WTC11 (cell line): ENCODE measurements at regions not wholly inside any gene's neighbourhood (a gene's known extent, or its start where the extent isn't known, plus 50 kb on each side); places are given as distances from the start of the nearest gene placed in this dataset.

Experiments used
- ATAC-seq: fragments of 200-7000 bp; cut with Tn5 transposase; 2 replicates; pipeline ENCODE4 v1.10.0; 2021; ENCODE audit warnings: mild to moderate bottlenecking, moderate library complexity
- CTCF ChIA-PET: fragments of 300-600 bp; sonication (Branson Sonifier 250); formaldehyde crosslinking; loops from one replicate; lab custom pipeline; 2021; ENCODE audit warnings: antibody characterized with exemption; lab: Charles Lee
- POLR2A ChIA-PET: fragments of 350-600 bp; sonication (Branson Sonifier 250); formaldehyde crosslinking; loops from one replicate; lab custom pipeline; 2021; ENCODE audit warnings: antibody characterized with exemption; lab: Charles Lee
- DNase-seq: peaks from one replicate; pipeline ENCODE4 v3.0.0; 2021; ENCODE audit warnings: low spot score
- H3K27ac Mint-ChIP-seq: 2 replicates; pipeline ENCODE4 v1.8.0; 2021; ENCODE audit warnings: mixed read lengths
- H3K27me3 Mint-ChIP-seq: 2 replicates; pipeline ENCODE4 v1.8.0; 2021; ENCODE audit warnings: low read depth, mild to moderate bottlenecking, moderate library complexity, mixed read lengths
- H3K36me3 Mint-ChIP-seq: 2 replicates; pipeline ENCODE4 v1.8.0; 2021; ENCODE audit warnings: mixed read lengths
- H3K4me1 Mint-ChIP-seq: 2 replicates; pipeline ENCODE4 v1.8.0; 2022; ENCODE audit warnings: mixed read lengths
- H3K4me3 Mint-ChIP-seq: 2 replicates; pipeline ENCODE4 v1.8.0; 2021; ENCODE audit warnings: mild to moderate bottlenecking, moderate library complexity, mixed read lengths
- H3K9me3 Mint-ChIP-seq: 2 replicates; pipeline ENCODE4 v1.8.0; 2021; ENCODE audit warnings: mixed read lengths
- CDX4 ChIP-seq: fragments of 250-450 bp; sonication (Bioruptor Pico); IDR thresholded peaks from 2 replicates; pipeline ENCODE4 v1.9.0; 2021; ENCODE audit warnings: moderate library complexity, mild to moderate bottlenecking, inconsistent platforms, borderline replicate concordance
- ETV6 ChIP-seq: sonication (generic); formaldehyde crosslinking; IDR thresholded peaks from 2 replicates; pipeline ENCODE4 v1.8.1; 2022; ENCODE audit warnings: mild to moderate bottlenecking, missing genetic modification reagents
- FOXJ3 ChIP-seq: sonication (generic); formaldehyde crosslinking; IDR thresholded peaks from 2 replicates; pipeline ENCODE4 v1.9.0; 2021; ENCODE audit warnings: missing genetic modification reagents, mild to moderate bottlenecking, borderline replicate concordance
- FOXP4 ChIP-seq: sonication (generic); formaldehyde crosslinking; IDR thresholded peaks from 2 replicates; pipeline ENCODE4 v1.8.0; 2022; ENCODE audit warnings: mild to moderate bottlenecking, missing genetic modification reagents
- GTF2I ChIP-seq: fragments of 250-450 bp; sonication (Bioruptor Pico); conservative IDR thresholded peaks from 2 replicates; pipeline ENCODE4 v1.4.0; 2021; ENCODE audit warnings: mild to moderate bottlenecking
- HMGA2 ChIP-seq: fragments of 250-450 bp; sonication (Bioruptor Pico); IDR thresholded peaks from 2 replicates; pipeline ENCODE4 v1.4.0; 2021; ENCODE audit warnings: mild to moderate bottlenecking, moderate library complexity
- MXD4 ChIP-seq: fragments of 250-450 bp; sonication (Bioruptor Pico); IDR thresholded peaks from 2 replicates; pipeline ENCODE4 v1.8.0; 2021; ENCODE audit warnings: mild to moderate bottlenecking, moderate library complexity, borderline replicate concordance
- NFYB ChIP-seq: sonication (generic); formaldehyde crosslinking; conservative IDR thresholded peaks from 2 replicates; pipeline ENCODE4 v1.8.0; 2022; ENCODE audit warnings: low read depth, missing genetic modification reagents
- NR2C2 ChIP-seq: sonication (generic); formaldehyde crosslinking; IDR thresholded peaks from 2 replicates; pipeline ENCODE4 v1.8.0; 2022; ENCODE audit warnings: mild to moderate bottlenecking, missing genetic modification reagents
- NR3C1 ChIP-seq: sonication (generic); formaldehyde crosslinking; conservative IDR thresholded peaks from 2 replicates; pipeline ENCODE4 v1.8.1; 2023; ENCODE audit warnings: low read depth, mild to moderate bottlenecking, missing genetic modification reagents
- PRDM15 ChIP-seq: sonication (generic); formaldehyde crosslinking; IDR thresholded peaks from 2 replicates; pipeline ENCODE4 v1.8.0; 2022; ENCODE audit warnings: missing genetic modification reagents
- PRRX2 ChIP-seq: fragments of 250-450 bp; sonication (Bioruptor Pico); IDR thresholded peaks from 2 replicates; pipeline ENCODE4 v1.8.0; 2021; ENCODE audit warnings: mild to moderate bottlenecking
- RORB ChIP-seq: fragments of 250-450 bp; sonication (Bioruptor Pico); IDR thresholded peaks from 2 replicates; pipeline ENCODE4 v1.9.0; 2021; ENCODE audit warnings: mild to moderate bottlenecking
- SMAD3 ChIP-seq: sonication (generic); formaldehyde crosslinking; IDR thresholded peaks from 2 replicates; pipeline ENCODE4 v1.8.0; 2022; ENCODE audit warnings: missing genetic modification reagents, mild to moderate bottlenecking, borderline replicate concordance
- TCF7 ChIP-seq: sonication (generic); formaldehyde crosslinking; IDR thresholded peaks from 2 replicates; pipeline ENCODE4 v1.8.0; 2022; ENCODE audit warnings: mild to moderate bottlenecking, low read depth, missing genetic modification reagents, moderate library complexity
- ZNF138 ChIP-seq: sonication (generic); formaldehyde crosslinking; conservative IDR thresholded peaks from 2 replicates; pipeline ENCODE4 v1.8.1; 2022; ENCODE audit warnings: mild to moderate bottlenecking, moderate library complexity, missing genetic modification reagents
- ZNF219 ChIP-seq: sonication (generic); formaldehyde crosslinking; IDR thresholded peaks from 2 replicates; pipeline ENCODE4 v1.8.0; 2023; ENCODE audit warnings: missing genetic modification reagents, mild to moderate bottlenecking, borderline replicate concordance
- ZNF512 ChIP-seq: sonication (generic); formaldehyde crosslinking; IDR thresholded peaks from 2 replicates; pipeline ENCODE4 v1.8.1; 2022; ENCODE audit warnings: missing genetic modification reagents, borderline replicate concordance
- ZNF671 ChIP-seq: fragments of 250-450 bp; sonication (Bioruptor Pico); IDR thresholded peaks from 2 replicates; pipeline ENCODE4 v1.8.0; 2021; ENCODE audit warnings: mild to moderate bottlenecking

- peaks cover 8% of the 10 kb centered on the region for H3K36me3 Mint-ChIP-seq
- TF ChIP-seq NR2C2 (CRISPR knock-in tag) (no peak), HMGA2 (CRISPR knock-in tag) (no peak), RORB (no peak), FOXP4 (CRISPR knock-in tag) (no peak), ZNF671 (no peak), ZNF138 (CRISPR knock-in tag) (no peak), SMAD3 (CRISPR knock-in tag) (no peak), ZNF512 (CRISPR knock-in tag) (no peak), TCF7 (no peak), PRRX2 (CRISPR knock-in tag) (no peak)
- H3K4me1 Mint-ChIP-seq = no peaks in the 10 kb centered on the region
- peaks cover 13% of the 10 kb centered on the region for H3K9me3 Mint-ChIP-seq
- H3K4me3 Mint-ChIP-seq = no peak overlapping the region
- no peak overlapping the region for H3K27ac Mint-ChIP-seq
- DNase-seq (no peak), ATAC-seq (no peak)
- CTCF ChIA-PET = no interaction called here
- H3K27me3 Mint-ChIP-seq = peaks cover 90% of the 10 kb centered on the region
- POLR2A ChIA-PET = no interaction called here
Measured at GRCh38 chr13:112001571-112001970, 65.4 kb upstream of the SOX1 start.

- DNase-seq = no peak
- Mint-ChIP-seq H3K27ac (no peak overlapping the region), H3K9me3 (peaks cover 13% of the 10 kb centered on the region), H3K36me3 (peaks cover 8% of the 10 kb centered on the region), H3K27me3 (peaks cover 85% of the 10 kb centered on the region), H3K4me3 (no peak overlapping the region), H3K4me1 (no peaks in the 10 kb centered on the region)
- ATAC-seq = no peak
- ChIA-PET POLR2A (no interaction called here), CTCF (no interaction called here)
- TF ChIP-seq NR3C1 (CRISPR knock-in tag) = no peak
- TF ChIP-seq PRDM15 (CRISPR knock-in tag) = no peak
- TF ChIP-seq ZNF219 (CRISPR knock-in tag) = no peak
- no peak for TF ChIP-seq MXD4 (CRISPR knock-in tag)
- TF ChIP-seq PRRX2 (CRISPR knock-in tag) = no peak
- TF ChIP-seq NFYB (CRISPR knock-in tag) = no peak
- TF ChIP-seq TCF7 = no peak
- no peak for TF ChIP-seq ETV6
- TF ChIP-seq FOXJ3 (CRISPR knock-in tag) = no peak
- TF ChIP-seq GTF2I = no peak
- TF ChIP-seq CDX4 (CRISPR knock-in tag) = no peak
Measured at GRCh38 chr13:112003396-112003795, 63.6 kb upstream of the SOX1 start.
